ENCODE measurements at regions not wholly inside any gene's neighbourhood (a gene's known extent, or its start where the extent isn't known, plus 50 kb on each side); places are given as distances from the start of the nearest gene placed in this dataset.
"Not testable (repeated sequence)": the region's sequence is repeated elsewhere in the genome, so short reads cannot be mapped to it uniquely, and the experiment has no call there.

- DNase-seq = no peak
Observed at GRCh38 chr18:22570492-22570891, 152.8 kb upstream of the CTAGE1 start.

- no peak for DNase-seq
Observed at GRCh38 chr18:22572341-22572740, 154.6 kb upstream of the CTAGE1 start.

GRCh38 chr18:22579271-22579670, 161.6 kb upstream of the CTAGE1 start:
- DNase-seq = no peak

GRCh38 chr18:22585333-22585732, 167.6 kb upstream of the CTAGE1 start:
- DNase-seq = no peak

GRCh38 chr18:22585821-22586220, 168.1 kb upstream of the CTAGE1 start:
- no peak for DNase-seq

GRCh38 chr18:22591222-22591621, 173.5 kb upstream of the CTAGE1 start:
- DNase-seq = no peak

- DNase-seq = no peak
Observed at GRCh38 chr18:22594155-22594690, 176.5 kb upstream of the CTAGE1 start.

- no peak for DNase-seq
Observed at GRCh38 chr18:22601481-22601880, 183.8 kb upstream of the CTAGE1 start.

GRCh38 chr18:22602456-22602855, 184.7 kb upstream of the CTAGE1 start:
- DNase-seq = not testable (repeated sequence)

- DNase-seq = no peak
Observed at GRCh38 chr18:22603902-22604301, 186.2 kb upstream of the CTAGE1 start.

- DNase-seq = no peak
Observed at GRCh38 chr18:22604390-22604985, 186.8 kb upstream of the CTAGE1 start.

GRCh38 chr18:22604986-22605421, 187.3 kb upstream of the CTAGE1 start:
- DNase-seq = no peak

GRCh38 chr18:22605736-22606135, 188.0 kb upstream of the CTAGE1 start:
- DNase-seq = no peak

GRCh38 chr18:22606563-22607283, 189.0 kb upstream of the CTAGE1 start:
- no peak for DNase-seq

GRCh38 chr18:22607284-22607635, 189.5 kb upstream of the CTAGE1 start:
- DNase-seq = no peak

GRCh38 chr18:22608847-22609246, 191.1 kb upstream of the CTAGE1 start:
- no peak for DNase-seq

GRCh38 chr18:22609642-22610041, 191.9 kb upstream of the CTAGE1 start:
- no peak for DNase-seq

- no peak for DNase-seq
Observed at GRCh38 chr18:22613058-22613690, 195.5 kb upstream of the CTAGE1 start.

GRCh38 chr18:22613788-22614187, 196.1 kb upstream of the CTAGE1 start:
- DNase-seq = no peak

- DNase-seq = no peak
Observed at GRCh38 chr18:22623513-22623912, 205.8 kb upstream of the CTAGE1 start.

GRCh38 chr18:22624176-22624575, 206.5 kb upstream of the CTAGE1 start:
- no peak for DNase-seq

- DNase-seq = no peak
Observed at GRCh38 chr18:22625406-22625805, 207.7 kb upstream of the CTAGE1 start.

GRCh38 chr18:22626771-22627170, 209.1 kb upstream of the CTAGE1 start:
- DNase-seq = no peak

GRCh38 chr18:22627506-22627905, 209.8 kb upstream of the CTAGE1 start:
- no peak for DNase-seq
